ENCODE measurements at regions not wholly inside any gene's neighbourhood (a gene's known extent, or its start where the extent isn't known, plus 50 kb on each side); places are given as distances from the start of the nearest gene placed in this dataset.

GRCh38 chr6:1240766-1241318 lies 71.1 kb upstream of the FOXQ1 start:
- Histone ChIP-seq H3K27ac (no peak overlapping the region), H3K4me3 (no peak overlapping the region), H4K20me1 (ENCODE audit: low read depth) (no peaks in the 10 kb centered on the region), H3K4me1 (no peaks in the 10 kb centered on the region), H3K27me3 (no peaks in the 10 kb centered on the region), H3K79me2 (ENCODE audit: low read depth) (no peaks in the 10 kb centered on the region), H3F3A (ENCODE audit: low read depth) (no peaks in the 10 kb centered on the region), H3K9ac (no peak overlapping the region), H3K36me3 (no peaks in the 10 kb centered on the region), H3K9me3 (ENCODE audit: low read depth) (no peaks in the 10 kb centered on the region), H2AFZ (replicated peaks) (no peak overlapping the region), H3K4me2 (no peak overlapping the region)
- TF ChIP-seq CTCF (IDR thresholded peaks at IDR 0.05) (no peak), EZH2 (IDR thresholded peaks at IDR 0.05) (no peak), EZH2phosphoT487 (IDR thresholded peaks at IDR 0.05) (no peak)
- no peak overlapping the region for H3K4me3 Mint-ChIP-seq
- H3K9me3 Mint-ChIP-seq = no peaks in the 10 kb centered on the region
- H3K36me3 Mint-ChIP-seq = no peaks in the 10 kb centered on the region
- H3K27me3 Mint-ChIP-seq (ENCODE audit: insufficient read depth, low read depth) = peaks cover 11% of the 10 kb centered on the region
- H3K27ac Mint-ChIP-seq = no peak overlapping the region
- no peak for DNase-seq (ENCODE audit: low spot score)
- peaks cover 10% of the 10 kb centered on the region for H3K4me1 Mint-ChIP-seq

- no peak for TF ChIP-seq EZH2 (IDR thresholded peaks at IDR 0.05)
- TF ChIP-seq CTCF (IDR thresholded peaks at IDR 0.05) = no peak
- TF ChIP-seq EZH2phosphoT487 (IDR thresholded peaks at IDR 0.05) = no peak
- H3K9me3 ChIP-seq (ENCODE audit: low read depth) = no peaks in the 10 kb centered on the region
- Mint-ChIP-seq H3K4me3 (no peak overlapping the region), H3K27me3 (ENCODE audit: insufficient read depth, low read depth) (peaks cover 11% of the 10 kb centered on the region), H3K9me3 (no peaks in the 10 kb centered on the region), H3K4me1 (peaks cover 10% of the 10 kb centered on the region), H3K36me3 (no peaks in the 10 kb centered on the region), H3K27ac (no peak overlapping the region)
- no peak overlapping the region for H3K4me2 ChIP-seq
- H3K4me3 ChIP-seq = no peak overlapping the region
- no peaks in the 10 kb centered on the region for H3K27me3 ChIP-seq
- DNase-seq (ENCODE audit: low spot score) = no peak
- H3K79me2 ChIP-seq (ENCODE audit: low read depth) = no peaks in the 10 kb centered on the region
- H2AFZ ChIP-seq (replicated peaks) = no peak overlapping the region
- H3K36me3 ChIP-seq = no peaks in the 10 kb centered on the region
- no peaks in the 10 kb centered on the region for H3F3A ChIP-seq (ENCODE audit: low read depth)
- no peaks in the 10 kb centered on the region for H4K20me1 ChIP-seq (ENCODE audit: low read depth)
- no peaks in the 10 kb centered on the region for H3K4me1 ChIP-seq
- no peak overlapping the region for H3K9ac ChIP-seq
- no peak overlapping the region for H3K27ac ChIP-seq
These were observed 72.1 kb upstream of the FOXQ1 start for GRCh38 chr6:1239805-1240204.

- TF ChIP-seq EZH2phosphoT487 (IDR thresholded peaks at IDR 0.05) (no peak), CTCF (IDR thresholded peaks at IDR 0.05) (no peak), EZH2 (IDR thresholded peaks at IDR 0.05) (no peak)
- no peaks in the 10 kb centered on the region for H3K79me2 ChIP-seq (ENCODE audit: low read depth)
- Mint-ChIP-seq H3K4me3 (no peak overlapping the region), H3K27ac (no peak overlapping the region), H3K36me3 (no peaks in the 10 kb centered on the region), H3K27me3 (ENCODE audit: insufficient read depth, low read depth) (peaks cover 10% of the 10 kb centered on the region), H3K4me1 (peaks cover 14% of the 10 kb centered on the region), H3K9me3 (peaks cover 2% of the 10 kb centered on the region)
- H3K9me3 ChIP-seq (ENCODE audit: low read depth) = no peaks in the 10 kb centered on the region
- no peaks in the 10 kb centered on the region for H3K27me3 ChIP-seq
- H2AFZ ChIP-seq (replicated peaks) = no peak overlapping the region
- no peaks in the 10 kb centered on the region for H4K20me1 ChIP-seq (ENCODE audit: low read depth)
- no peaks in the 10 kb centered on the region for H3F3A ChIP-seq (ENCODE audit: low read depth)
- no peak overlapping the region for H3K4me2 ChIP-seq
- no peak overlapping the region for H3K4me3 ChIP-seq
- H3K36me3 ChIP-seq = no peaks in the 10 kb centered on the region
- H3K9ac ChIP-seq = no peak overlapping the region
- no peak overlapping the region for H3K27ac ChIP-seq
- DNase-seq (ENCODE audit: low spot score) = no peak
- no peaks in the 10 kb centered on the region for H3K4me1 ChIP-seq
These were observed 73.9 kb upstream of the FOXQ1 start for GRCh38 chr6:1238040-1238439.
